NB4 (cell line): ENCODE measurements at regions not wholly inside any gene's neighbourhood (a gene's known extent, or its start where the extent isn't known, plus 50 kb on each side); places are given as distances from the start of the nearest gene placed in this dataset.

Experiments used
- CTCF ChIP-seq: IDR thresholded peaks from one replicate; pipeline ENCODE4 v1.5.1; 2012; ENCODE audit warnings: low read depth, low read length
- MYC ChIP-seq: IDR thresholded peaks from 2 replicates; pipeline ENCODE4 v1.6.1; 2011; ENCODE audit warnings: low read depth, low read length
- POLR2A ChIP-seq: IDR thresholded peaks from 2 replicates; pipeline ENCODE4 v1.6.1; 2011; ENCODE audit warnings: mild to moderate bottlenecking; ENCODE audit not compliant: insufficient read length; ENCODE audit errors: extremely low read depth
- TF ChIP-seq, protein P1 (sequence below): IDR thresholded peaks from 2 replicates; pipeline ENCODE4 v1.6.1; 2011; ENCODE audit warnings: low read depth, low read length

DNA sequence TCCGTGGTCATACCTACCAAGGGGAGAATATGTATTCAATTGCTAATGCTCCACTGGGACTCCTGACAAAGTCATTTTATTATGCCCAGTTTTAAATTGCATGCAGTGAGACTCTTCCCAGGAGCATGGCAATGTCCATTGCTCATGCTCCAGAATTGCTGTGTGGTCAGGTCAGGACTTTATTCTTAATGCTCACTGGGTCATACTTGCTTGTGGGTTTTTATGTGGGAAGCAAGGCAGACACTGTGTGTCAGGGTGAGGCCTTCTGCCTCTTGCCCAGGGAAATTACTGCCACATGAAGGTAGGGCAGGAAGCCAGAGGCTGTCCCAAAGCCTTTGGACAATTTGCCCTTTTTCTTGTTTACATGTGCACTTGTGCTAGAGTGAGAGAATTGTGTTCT lies 164.6 kb upstream of the MEF2C start:
- no peak for TF ChIP-seq MYC
- no peak for TF ChIP-seq POLR2A
- no peak for TF ChIP-seq CTCF
- TF ChIP-seq, protein P1, sequence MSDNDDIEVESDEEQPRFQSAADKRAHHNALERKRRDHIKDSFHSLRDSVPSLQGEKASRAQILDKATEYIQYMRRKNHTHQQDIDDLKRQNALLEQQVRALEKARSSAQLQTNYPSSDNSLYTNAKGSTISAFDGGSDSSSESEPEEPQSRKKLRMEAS = no peak
